ENCODE measurements at regions not wholly inside any gene's neighbourhood (a gene's known extent, or its start where the extent isn't known, plus 50 kb on each side); places are given as distances from the start of the nearest gene placed in this dataset.
"Not testable (repeated sequence)": the region's sequence is repeated elsewhere in the genome, so short reads cannot be mapped to it uniquely, and the experiment has no call there.

- no peaks in the 10 kb centered on the region for H3K36me3 Mint-ChIP-seq (ENCODE audit: unreplicated experiment)
- H3K27ac Mint-ChIP-seq (ENCODE audit: unreplicated experiment) = no peak overlapping the region
- H3K4me1 Mint-ChIP-seq (ENCODE audit: unreplicated experiment) = peaks cover 45% of the 10 kb centered on the region
Observed at GRCh38 chr9:115416299-115416698, 298.3 kb upstream of the TNC start.

GRCh38 chr9:115418181-115418580 lies 300.2 kb upstream of the TNC start:
- peaks cover 35% of the 10 kb centered on the region for H3K4me1 Mint-ChIP-seq (ENCODE audit: unreplicated experiment)
- not testable (repeated sequence) for H3K27me3 Mint-ChIP-seq (ENCODE audit: unreplicated experiment)

More at GRCh38 chr9:115416299-115416698, 298.3 kb upstream of the TNC start:
- no peak for TF ChIP-seq CTCF (IDR thresholded peaks at IDR 0.05)
- Mint-ChIP-seq H3K27me3 (ENCODE audit: unreplicated experiment) (no peaks in the 10 kb centered on the region), H3K9me3 (ENCODE audit: unreplicated experiment) (peaks cover 4% of the 10 kb centered on the region), H3K4me3 (ENCODE audit: unreplicated experiment) (no peak overlapping the region)
- DNase-seq (ENCODE audit: extremely low spot score, unreplicated experiment) = no peak

GRCh38 chr9:115422932-115423440 lies 305.0 kb upstream of the TNC start:
- Mint-ChIP-seq H3K9me3 (ENCODE audit: unreplicated experiment) (peaks cover 13% of the 10 kb centered on the region), H3K36me3 (ENCODE audit: unreplicated experiment) (no peaks in the 10 kb centered on the region), H3K4me3 (ENCODE audit: unreplicated experiment) (no peak overlapping the region), H3K27me3 (ENCODE audit: unreplicated experiment) (no peaks in the 10 kb centered on the region), H3K4me1 (ENCODE audit: unreplicated experiment) (peaks cover 13% of the 10 kb centered on the region), H3K27ac (ENCODE audit: unreplicated experiment) (no peak overlapping the region)
- DNase-seq (ENCODE audit: extremely low spot score, unreplicated experiment) = no peak
- TF ChIP-seq CTCF (IDR thresholded peaks at IDR 0.05) = no peak

More at GRCh38 chr9:115418181-115418580, 300.2 kb upstream of the TNC start:
- H3K4me3 Mint-ChIP-seq (ENCODE audit: unreplicated experiment); DNase-seq (ENCODE audit: extremely low spot score, unreplicated experiment); H3K36me3 Mint-ChIP-seq (ENCODE audit: unreplicated experiment); H3K27ac Mint-ChIP-seq (ENCODE audit: unreplicated experiment): not testable (repeated sequence)
- peaks cover 13% of the 10 kb centered on the region for H3K9me3 Mint-ChIP-seq (ENCODE audit: unreplicated experiment)

GRCh38 chr9:115423646-115424045 lies 305.7 kb upstream of the TNC start:
- no peak for DNase-seq (ENCODE audit: extremely low spot score, unreplicated experiment)
- Mint-ChIP-seq H3K9me3 (ENCODE audit: unreplicated experiment) (peaks cover 13% of the 10 kb centered on the region), H3K27me3 (ENCODE audit: unreplicated experiment) (no peaks in the 10 kb centered on the region), H3K27ac (ENCODE audit: unreplicated experiment) (no peak overlapping the region), H3K4me1 (ENCODE audit: unreplicated experiment) (peaks cover 13% of the 10 kb centered on the region), H3K4me3 (ENCODE audit: unreplicated experiment) (no peak overlapping the region), H3K36me3 (ENCODE audit: unreplicated experiment) (no peaks in the 10 kb centered on the region)
- TF ChIP-seq CTCF (IDR thresholded peaks at IDR 0.05) = no peak

- H3K4me1 Mint-ChIP-seq (ENCODE audit: unreplicated experiment) = peaks cover 13% of the 10 kb centered on the region
- H3K4me3 Mint-ChIP-seq (ENCODE audit: unreplicated experiment) = no peak overlapping the region
- DNase-seq (ENCODE audit: extremely low spot score, unreplicated experiment) = no peak
- H3K9me3 Mint-ChIP-seq (ENCODE audit: unreplicated experiment) = peaks cover 11% of the 10 kb centered on the region
- no peaks in the 10 kb centered on the region for H3K36me3 Mint-ChIP-seq (ENCODE audit: unreplicated experiment)
- no peak overlapping the region for H3K27ac Mint-ChIP-seq (ENCODE audit: unreplicated experiment)
- no peaks in the 10 kb centered on the region for H3K27me3 Mint-ChIP-seq (ENCODE audit: unreplicated experiment)
- no peak for TF ChIP-seq CTCF (IDR thresholded peaks at IDR 0.05)
Observed at GRCh38 chr9:115425601-115426000, 307.6 kb upstream of the TNC start.

- no peak for DNase-seq (ENCODE audit: extremely low spot score, unreplicated experiment)
- Mint-ChIP-seq H3K4me3 (ENCODE audit: unreplicated experiment) (no peak overlapping the region), H3K36me3 (ENCODE audit: unreplicated experiment) (no peaks in the 10 kb centered on the region)
Observed at GRCh38 chr9:115437418-115437817, 319.5 kb upstream of the TNC start.

More at GRCh38 chr9:115437418-115437817, 319.5 kb upstream of the TNC start:
- Mint-ChIP-seq H3K9me3 (ENCODE audit: unreplicated experiment) (no peaks in the 10 kb centered on the region), H3K27ac (ENCODE audit: unreplicated experiment) (no peak overlapping the region), H3K27me3 (ENCODE audit: unreplicated experiment) (peaks cover 2% of the 10 kb centered on the region), H3K4me1 (ENCODE audit: unreplicated experiment) (peaks cover 2% of the 10 kb centered on the region)
- no peak for TF ChIP-seq CTCF (IDR thresholded peaks at IDR 0.05)
